Gastroesophageal sphincter (tissue), 4 donors: ENCODE measurements at regions not wholly inside any gene's neighbourhood (a gene's known extent, or its start where the extent isn't known, plus 50 kb on each side); places are given as distances from the start of the nearest gene placed in this dataset.

Experiments
- ATAC-seq: fragments of 150-250 bp; one replicate; pipeline ENCODE4 v1.9.1; 2016; ENCODE audit warnings: mild to moderate bottlenecking, moderate library complexity
- H3K27ac ChIP-seq, 4 donors: fragments of 200-600 bp; sonication (generic) in 3 of 4; 1 replicate in 3 of 4; 2 replicates in 1 of 4; pipeline ENCODE4 v1.5.1; 2016 to 2019
- H3K27me3 ChIP-seq: fragments of 200-600 bp; sonication (generic); one replicate; pipeline ENCODE4 v1.5.1; 2019
- H3K36me3 ChIP-seq, 2 donors: fragments of 200-600 bp; sonication (generic); one replicate each; pipeline ENCODE4 v1.5.1; 2019; ENCODE audit warnings: control low read depth in 1 of 2
- H3K4me1 ChIP-seq, 3 donors: fragments of 200-600 bp; sonication (generic); 1 replicate in 2 of 3; 2 replicates in 1 of 3; pipeline ENCODE4 v1.5.1; 2016 to 2019; ENCODE audit warnings: control low read depth in 2 of 3
- H3K4me3 ChIP-seq, 2 donors: fragments of 200-600 bp; sonication (generic); one replicate each; pipeline ENCODE4 v1.5.1; 2019; ENCODE audit warnings: mild to moderate bottlenecking in 1 of 2, moderate library complexity in 1 of 2
- H3K9me3 ChIP-seq, 3 donors: fragments of 200-600 bp; sonication (generic); one replicate each; pipeline ENCODE4 v1.5.1; 2017 to 2019; ENCODE audit warnings: control low read depth in 2 of 3
- EP300 ChIP-seq: sonication (generic); formaldehyde crosslinking; IDR thresholded peaks from one replicate; pipeline ENCODE4 v1.6.1; 2017; ENCODE audit warnings: antibody characterized with exemption, mild to moderate bottlenecking
- POLR2A ChIP-seq, 2 donors: fragments of 450-650 bp; IDR thresholded peaks; one replicate each; pipeline ENCODE4 v1.6.1; 2017; ENCODE audit warnings: antibody characterized with exemption in 2 of 2, mild to moderate bottlenecking in 2 of 2, moderate library complexity in 1 of 2
- POLR2AphosphoS5 ChIP-seq: sonication (generic); formaldehyde crosslinking; IDR thresholded peaks from one replicate; pipeline ENCODE4 v1.6.1; 2017; ENCODE audit warnings: antibody characterized with exemption
- WGBS, 2 donors: methylation state at CpG; one replicate each; pipeline ENCODE4 v1.1.5; 2018; ENCODE audit warnings: low coverage in 1 of 2; 5-methylcytosine and 5-hydroxymethylcytosine counted together
- TF ChIP-seq, protein P1 (sequence below), 4 experiments: fragments of 200-600 bp in 2 of 4; fragments of 450-650 bp in 2 of 4; sonication (generic) in 1 of 4; IDR thresholded peaks; one replicate each; pipeline ENCODE4 v1.5.1; 2017 to 2019; ENCODE audit warnings: antibody characterized with exemption in 4 of 4, mild to moderate bottlenecking in 2 of 4, moderate library complexity in 2 of 4

DNA sequence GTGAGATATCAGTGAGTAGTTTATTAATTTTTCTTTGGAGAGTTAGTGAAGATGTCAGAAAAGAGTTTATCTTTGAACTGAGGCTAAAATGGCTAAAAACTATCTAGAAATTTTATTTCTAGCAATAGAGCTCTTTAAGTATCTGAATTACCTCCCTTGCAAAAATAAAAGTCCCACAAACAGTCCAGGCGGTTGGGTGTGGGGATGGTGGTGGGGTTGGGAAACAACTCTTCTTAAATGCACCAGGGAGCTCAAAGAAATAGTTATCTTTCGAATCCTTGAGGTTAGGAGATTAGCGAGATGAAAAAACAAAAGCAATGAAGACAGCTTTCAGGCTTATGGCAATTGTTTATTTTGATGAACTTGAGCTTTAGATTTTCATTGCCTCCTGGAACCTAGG lies 1299.1 kb upstream of the ADGRB3 start:
- Histone ChIP-seq H3K36me3 (no peaks in the 10 kb centered on the region), H3K4me3 (no peak overlapping the region), H3K27me3 (no peaks in the 10 kb centered on the region), H3K9me3 (no peaks in the 10 kb centered on the region), H3K4me1 (no peaks in the 10 kb centered on the region), H3K27ac (no peak overlapping the region)
- TF ChIP-seq EP300: no peak
- no peak for TF ChIP-seq POLR2AphosphoS5
- TF ChIP-seq POLR2A (IDR thresholded peaks at IDR 0.05): no peak
- TF ChIP-seq, protein P1, sequence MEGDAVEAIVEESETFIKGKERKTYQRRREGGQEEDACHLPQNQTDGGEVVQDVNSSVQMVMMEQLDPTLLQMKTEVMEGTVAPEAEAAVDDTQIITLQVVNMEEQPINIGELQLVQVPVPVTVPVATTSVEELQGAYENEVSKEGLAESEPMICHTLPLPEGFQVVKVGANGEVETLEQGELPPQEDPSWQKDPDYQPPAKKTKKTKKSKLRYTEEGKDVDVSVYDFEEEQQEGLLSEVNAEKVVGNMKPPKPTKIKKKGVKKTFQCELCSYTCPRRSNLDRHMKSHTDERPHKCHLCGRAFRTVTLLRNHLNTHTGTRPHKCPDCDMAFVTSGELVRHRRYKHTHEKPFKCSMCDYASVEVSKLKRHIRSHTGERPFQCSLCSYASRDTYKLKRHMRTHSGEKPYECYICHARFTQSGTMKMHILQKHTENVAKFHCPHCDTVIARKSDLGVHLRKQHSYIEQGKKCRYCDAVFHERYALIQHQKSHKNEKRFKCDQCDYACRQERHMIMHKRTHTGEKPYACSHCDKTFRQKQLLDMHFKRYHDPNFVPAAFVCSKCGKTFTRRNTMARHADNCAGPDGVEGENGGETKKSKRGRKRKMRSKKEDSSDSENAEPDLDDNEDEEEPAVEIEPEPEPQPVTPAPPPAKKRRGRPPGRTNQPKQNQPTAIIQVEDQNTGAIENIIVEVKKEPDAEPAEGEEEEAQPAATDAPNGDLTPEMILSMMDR (IDR thresholded peaks at IDR 0.05): no peak
- ATAC-seq: no peak
- 47 to 64% methylated on average over 3 of the region's 3 CpGs for WGBS, 2 donors

DNA sequence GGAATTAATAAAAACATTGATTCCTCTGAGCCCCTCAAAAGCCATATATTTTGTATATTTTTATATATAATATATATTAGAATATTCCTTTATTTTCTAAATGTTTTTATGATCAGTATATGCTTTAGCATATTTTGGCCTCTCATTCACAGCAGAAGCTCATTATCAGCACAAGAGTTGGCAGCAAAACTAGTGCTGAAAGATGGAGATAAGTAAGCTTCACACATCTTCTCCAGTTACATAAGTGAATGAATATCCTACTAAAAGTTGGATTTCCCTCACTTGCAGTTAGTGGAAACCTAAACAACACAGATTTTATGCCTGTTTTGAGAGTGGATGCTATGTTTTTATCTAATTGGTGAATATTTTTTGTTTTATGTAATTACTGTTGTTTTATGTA lies 1303.8 kb upstream of the ADGRB3 start:
- no peak for ATAC-seq
- Histone ChIP-seq H3K27ac (no peak overlapping the region), H3K4me3 (no peak overlapping the region), H3K27me3 (no peaks in the 10 kb centered on the region), H3K36me3 (no peaks in the 10 kb centered on the region), H3K4me1 (no peaks in the 10 kb centered on the region), H3K9me3 (no peaks in the 10 kb centered on the region)
- no peak for TF ChIP-seq POLR2AphosphoS5
- TF ChIP-seq, protein P1 (IDR thresholded peaks at IDR 0.05): no peak

DNA sequence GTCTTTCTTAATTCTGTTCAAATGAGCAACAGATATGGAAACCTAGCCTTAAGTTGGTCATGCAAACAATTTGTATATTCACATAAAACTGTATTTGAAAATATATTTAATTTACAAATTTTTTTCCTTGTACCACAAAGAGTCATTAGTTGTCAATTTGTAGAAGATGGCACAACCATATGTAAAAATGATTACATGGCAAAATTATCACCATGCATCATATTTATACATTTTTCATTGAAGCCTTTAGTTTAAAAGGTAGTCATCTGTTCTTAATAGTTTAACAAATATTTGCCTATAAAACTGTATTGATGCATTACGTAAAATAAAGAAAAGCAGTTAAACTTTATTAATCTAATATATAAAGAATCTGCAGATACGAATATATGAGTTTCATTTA lies 1306.8 kb upstream of the ADGRB3 start:
- no peak overlapping the region for H3K4me3 ChIP-seq
- WGBS, 2 donors: 63 to 97% methylated on average over 2 of the region's 2 CpGs
- H3K27me3 ChIP-seq: no peaks in the 10 kb centered on the region
- no peaks in the 10 kb centered on the region for H3K36me3 ChIP-seq
- TF ChIP-seq POLR2AphosphoS5: no peak
- TF ChIP-seq EP300: no peak
- TF ChIP-seq POLR2A (IDR thresholded peaks at IDR 0.05): no peak
- TF ChIP-seq, protein P1 (IDR thresholded peaks at IDR 0.05): no peak
- no peaks in the 10 kb centered on the region for H3K9me3 ChIP-seq
- no peaks in the 10 kb centered on the region for H3K4me1 ChIP-seq
- no peak for ATAC-seq
- H3K27ac ChIP-seq: no peak overlapping the region

DNA sequence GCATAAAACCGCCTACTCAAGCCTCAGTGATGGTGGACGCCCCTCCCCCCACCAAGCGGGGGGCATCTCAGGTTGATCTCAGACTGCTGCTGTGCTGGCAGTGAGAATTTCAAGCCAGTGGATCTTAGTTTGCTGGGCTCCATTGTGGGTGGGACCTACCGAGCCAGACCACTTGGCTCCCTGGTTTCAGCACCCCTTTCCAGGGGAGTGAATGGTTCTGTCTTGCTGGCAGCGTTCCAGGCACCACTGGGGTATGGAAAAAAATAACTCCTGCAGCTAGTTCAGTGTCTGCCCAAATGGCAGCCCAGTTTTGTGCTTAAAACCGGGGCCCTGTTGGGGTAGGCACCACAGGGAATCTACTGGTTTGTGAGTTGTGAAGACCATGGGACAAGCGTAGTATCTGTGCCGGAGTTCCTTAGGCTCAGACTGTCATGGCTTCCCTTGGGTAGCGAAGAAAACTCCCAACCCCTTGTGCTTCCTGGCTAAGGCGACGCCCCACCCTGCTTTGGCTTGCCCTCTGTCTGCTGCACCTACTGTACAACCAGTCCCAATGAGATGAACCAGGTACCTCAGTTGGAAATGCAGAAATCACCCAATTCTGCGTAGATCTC lies 1334.5 kb upstream of the ADGRB3 start:
- no peak overlapping the region for H3K4me3 ChIP-seq
- H3K36me3 ChIP-seq: no peaks in the 10 kb centered on the region
- no peaks in the 10 kb centered on the region for H3K27me3 ChIP-seq
- H3K27ac ChIP-seq: no peak overlapping the region
- peaks cover 0 to 6% (median 0%) of the 10 kb centered on the region in 3 donors for H3K9me3 ChIP-seq
- TF ChIP-seq EP300: no peak
- TF ChIP-seq POLR2AphosphoS5: no peak
- TF ChIP-seq, protein P1 (IDR thresholded peaks at IDR 0.05): no peak
- no peak for TF ChIP-seq POLR2A (IDR thresholded peaks at IDR 0.05)
- 95 to 100% methylated on average over 1 to 5 of the region's 12 CpGs for WGBS, 2 donors
- no peak for ATAC-seq
- H3K4me1 ChIP-seq: no peaks in the 10 kb centered on the region

DNA sequence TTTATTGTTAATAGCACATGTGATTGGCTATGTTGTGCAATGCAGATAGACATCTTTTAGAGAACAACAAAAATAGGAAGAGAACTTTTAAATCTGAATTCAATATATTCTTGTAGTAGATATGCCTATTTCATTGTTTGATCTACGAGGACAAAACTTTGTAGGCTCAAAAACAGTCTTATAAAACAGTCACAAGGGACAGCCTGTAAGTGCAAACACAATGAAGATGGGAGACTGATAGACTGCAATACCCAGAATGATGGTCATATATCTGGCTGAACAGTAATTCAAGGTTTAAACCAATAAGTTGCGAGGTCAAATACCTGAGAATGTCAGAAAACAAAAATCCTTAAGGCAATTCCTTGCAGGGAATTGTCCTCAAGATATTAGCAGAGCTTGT lies 1342.9 kb upstream of the ADGRB3 start:
- Histone ChIP-seq H3K36me3 (no peaks in the 10 kb centered on the region), H3K9me3 (no peaks in the 10 kb centered on the region), H3K27me3 (no peaks in the 10 kb centered on the region), H3K4me1 (no peaks in the 10 kb centered on the region), H3K27ac (no peak overlapping the region), H3K4me3 (no peak overlapping the region)
- ATAC-seq: no peak
- WGBS, 2 donors: 50 to 54% methylated on average over 2 of the region's 2 CpGs
- no peak for TF ChIP-seq POLR2AphosphoS5
